Endodermal cell (in vitro differentiated cells): ENCODE measurements at regions not wholly inside any gene's neighbourhood (a gene's known extent, or its start where the extent isn't known, plus 50 kb on each side); places are given as distances from the start of the nearest gene placed in this dataset.

Experiments used
- DNase-seq: peaks from one replicate; pipeline ENCODE4 v3.0.0-alpha.2; 2017
- H3K27ac ChIP-seq: 2 replicates; pipeline ENCODE4 v1.5.1; 2013; ENCODE audit warnings: mild to moderate bottlenecking, low read depth, low read length, moderate library complexity
- H3K27me3 ChIP-seq: 2 replicates; pipeline ENCODE4 v1.6.1; 2013; ENCODE audit warnings: mild to moderate bottlenecking, low read length, moderate library complexity; ENCODE audit not compliant: insufficient read depth, control insufficient read depth, poor library complexity, severe bottlenecking
- H3K36me3 ChIP-seq: 2 replicates; pipeline ENCODE4 v1.7.0; 2013; ENCODE audit warnings: mild to moderate bottlenecking, low read length, moderate library complexity; ENCODE audit not compliant: control insufficient read depth, insufficient read depth
- H3K4me1 ChIP-seq: one replicate; pipeline ENCODE4 v1.7.0; 2013; ENCODE audit warnings: low read length; ENCODE audit not compliant: control insufficient read depth, insufficient read depth
- H3K4me3 ChIP-seq: 2 replicates; pipeline ENCODE4 v1.5.1; 2013; ENCODE audit warnings: mild to moderate bottlenecking, low read length, moderate library complexity
- H3K9ac ChIP-seq: 2 replicates; pipeline ENCODE4 v1.6.1; 2013; ENCODE audit warnings: mild to moderate bottlenecking, low read length, moderate library complexity; ENCODE audit not compliant: poor library complexity, severe bottlenecking; ENCODE audit errors: extremely low read depth
- H3K9me3 ChIP-seq: 2 replicates; pipeline ENCODE4 v1.6.1; 2013; ENCODE audit warnings: mild to moderate bottlenecking, low read length, moderate library complexity; ENCODE audit not compliant: control insufficient read depth
- H3K27ac Mint-ChIP-seq: 2 replicates; pipeline ENCODE4 v1.8.0; 2020; ENCODE audit warnings: mixed read lengths
- H3K27me3 Mint-ChIP-seq: 2 replicates; pipeline ENCODE4 v1.8.0; 2021; ENCODE audit warnings: mild to moderate bottlenecking, mixed read lengths; ENCODE audit not compliant: insufficient read depth
- H3K36me3 Mint-ChIP-seq: 2 replicates; pipeline ENCODE4 v1.8.0; 2020; ENCODE audit warnings: low read depth, mixed read lengths
- H3K4me1 Mint-ChIP-seq: 2 replicates; pipeline ENCODE4 v1.8.0; 2020; ENCODE audit warnings: mixed read lengths
- H3K4me3 Mint-ChIP-seq: 2 replicates; pipeline ENCODE4 v1.8.0; 2020; ENCODE audit warnings: mild to moderate bottlenecking, moderate library complexity, mixed read lengths
- H3K9me3 Mint-ChIP-seq: 2 replicates; pipeline ENCODE4 v1.8.0; 2020; ENCODE audit warnings: mild to moderate bottlenecking, mixed read lengths
- CTCF ChIP-seq: fragments of 200-600 bp; sonication (generic); conservative IDR thresholded peaks from 2 replicates; pipeline ENCODE4 v1.5.0; 2021; ENCODE audit warnings: antibody characterized with exemption, mild to moderate bottlenecking
- WGBS, 2 experiments: methylation state at CpG; one replicate each; pipeline versions ENCODE4 v1.1.5 to v1.1.7; 2013; ENCODE audit warnings: missing lambda C conversion rate in 2 of 2, mixed read lengths in 1 of 2; ENCODE audit not compliant: insufficient coverage in 1 of 2, insufficient read length in 1 of 2; 5-methylcytosine and 5-hydroxymethylcytosine counted together

- Mint-ChIP-seq H3K36me3 (no peaks in the 10 kb centered on the region), H3K4me1 (no peaks in the 10 kb centered on the region), H3K27me3 (peaks cover 60% of the 10 kb centered on the region), H3K9me3 (no peaks in the 10 kb centered on the region), H3K27ac (no peak overlapping the region), H3K4me3 (no peak overlapping the region)
- no peak for DNase-seq
- Histone ChIP-seq H3K4me1 (no peaks in the 10 kb centered on the region), H3K9me3 (no peaks in the 10 kb centered on the region), H3K27ac (no peak overlapping the region), H3K36me3 (no peaks in the 10 kb centered on the region), H3K4me3 (no peak overlapping the region), H3K9ac (no peak overlapping the region), H3K27me3 (peaks cover 35% of the 10 kb centered on the region)
- no peak for TF ChIP-seq CTCF
- 79 to 83% methylated on average over 7 to 10 of the region's 10 CpGs for WGBS, 2 experiments
Measured at GRCh38 chr12:126189856-126190255, 1124.6 kb downstream of the AACS start.

GRCh38 chr12:126191031-126191891, 1126.0 kb downstream of the AACS start:
- peak; percentile 92 for DNase-seq
- Mint-ChIP-seq H3K36me3 (no peaks in the 10 kb centered on the region), H3K4me3 (peak overlapping the region; percentile 68), H3K4me1 (no peaks in the 10 kb centered on the region), H3K9me3 (no peaks in the 10 kb centered on the region), H3K27ac (no peak overlapping the region), H3K27me3 (peaks cover 63% of the 10 kb centered on the region)
- TF ChIP-seq CTCF: no peak
- H3K27me3 ChIP-seq: peaks cover 35% of the 10 kb centered on the region
- no peak overlapping the region for H3K27ac ChIP-seq
- peak overlapping the region; percentile 67 for H3K4me3 ChIP-seq
- no peak overlapping the region for H3K9ac ChIP-seq
- no peaks in the 10 kb centered on the region for H3K4me1 ChIP-seq
- no peaks in the 10 kb centered on the region for H3K9me3 ChIP-seq
- WGBS, 2 experiments: 16 to 23% methylated on average over 25 to 62 of the region's 62 CpGs
- H3K36me3 ChIP-seq: no peaks in the 10 kb centered on the region

- Mint-ChIP-seq H3K27me3 (peaks cover 65% of the 10 kb centered on the region), H3K9me3 (no peaks in the 10 kb centered on the region), H3K4me3 (peak overlapping the region; percentile 68), H3K27ac (no peak overlapping the region), H3K36me3 (no peaks in the 10 kb centered on the region), H3K4me1 (no peaks in the 10 kb centered on the region)
- H3K9me3 ChIP-seq: no peaks in the 10 kb centered on the region
- DNase-seq: peak; percentile 61
- H3K9ac ChIP-seq: no peak overlapping the region
- H3K4me3 ChIP-seq: no peak overlapping the region
- TF ChIP-seq CTCF: no peak
- H3K36me3 ChIP-seq: no peaks in the 10 kb centered on the region
- no peak overlapping the region for H3K27ac ChIP-seq
- peaks cover 35% of the 10 kb centered on the region for H3K27me3 ChIP-seq
- 93 to 96% methylated on average over 6 to 13 of the region's 13 CpGs for WGBS, 2 experiments
- H3K4me1 ChIP-seq: no peaks in the 10 kb centered on the region
Measured at GRCh38 chr12:126191949-126192348, 1126.7 kb downstream of the AACS start.
